ENCODE measurements at regions not wholly inside any gene's neighbourhood (a gene's known extent, or its start where the extent isn't known, plus 50 kb on each side); places are given as distances from the start of the nearest gene placed in this dataset.

DNA sequence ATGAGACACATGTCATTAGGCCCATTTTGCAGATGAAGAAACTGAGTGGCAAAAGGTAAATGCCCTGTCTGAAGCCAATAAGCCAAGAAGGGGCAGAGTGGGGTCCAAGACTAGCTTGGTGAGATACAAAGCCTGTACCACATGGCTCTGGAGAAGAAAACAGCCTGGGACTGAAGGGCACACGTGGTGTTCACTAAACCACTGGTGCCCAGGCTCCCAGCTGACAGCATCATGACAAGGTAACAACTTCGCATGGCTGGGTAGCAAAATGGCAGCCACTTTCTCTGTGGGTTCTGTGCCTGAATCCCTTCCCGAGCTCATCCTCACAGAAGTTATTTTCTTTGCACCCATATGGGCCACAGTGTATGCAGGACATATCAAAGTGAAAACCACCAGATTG is 229.6 kb downstream of the RAB11FIP2 start:
- TF ChIP-seq CTCF (conservative IDR thresholded peaks at IDR 0.05 in 1 of 2, IDR thresholded peaks at IDR 0.05 in 1 of 2; ENCODE audit: low read depth in 1 of 2, low read length in 2 of 2) (no peak), EZH2 (IDR thresholded peaks at IDR 0.05; ENCODE audit: low read length, missing control alignments) (no peak)
